Renal pelvis (tissue), 1 donor: ENCODE measurements at regions not wholly inside any gene's neighbourhood (a gene's known extent, or its start where the extent isn't known, plus 50 kb on each side); places are given as distances from the start of the nearest gene placed in this dataset.

Experiments
- DNase-seq: peaks from one replicate; pipeline ENCODE4 v3.0.0-alpha.2; 2013

DNA sequence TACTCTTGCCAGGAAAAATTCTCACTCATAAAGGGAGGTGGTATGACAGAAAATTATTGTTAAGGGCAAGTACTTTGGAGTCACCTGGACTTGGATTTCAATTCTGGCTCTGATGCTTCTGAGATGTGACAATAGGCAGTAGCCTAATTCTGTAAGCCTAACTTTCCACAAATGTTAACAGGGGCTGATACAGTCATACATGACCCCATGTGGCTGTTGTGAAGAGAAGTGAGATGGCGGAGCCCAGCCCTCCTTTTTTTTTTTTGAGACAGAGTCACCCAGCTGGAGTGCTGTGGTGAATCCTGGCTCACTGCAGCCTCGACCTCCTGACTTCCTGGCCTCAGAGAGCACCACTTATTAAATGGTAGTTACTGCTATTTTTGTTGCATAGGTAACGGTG lies 54.4 kb upstream of the IRF2 start:
- DNase-seq: no peak

DNA sequence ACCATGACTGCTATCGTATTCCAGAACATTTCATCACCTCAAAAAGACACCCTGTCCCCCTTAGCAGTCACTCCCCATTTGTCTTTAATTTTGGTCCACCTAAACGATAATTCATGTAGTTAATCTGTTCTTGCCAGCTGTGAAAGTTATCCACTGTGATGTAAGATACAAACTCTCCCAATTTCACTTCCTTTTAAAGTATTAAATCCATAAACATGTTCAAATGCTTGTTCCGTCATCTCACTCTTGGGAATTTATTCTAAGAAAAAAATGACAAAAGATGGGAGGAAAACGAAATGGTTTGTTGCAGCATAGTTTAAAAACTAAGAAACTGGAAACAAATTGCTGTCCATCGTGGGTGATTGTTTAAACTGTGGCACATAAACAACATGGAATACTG lies 53.7 kb upstream of the IRF2 start:
- DNase-seq: no peak

DNA sequence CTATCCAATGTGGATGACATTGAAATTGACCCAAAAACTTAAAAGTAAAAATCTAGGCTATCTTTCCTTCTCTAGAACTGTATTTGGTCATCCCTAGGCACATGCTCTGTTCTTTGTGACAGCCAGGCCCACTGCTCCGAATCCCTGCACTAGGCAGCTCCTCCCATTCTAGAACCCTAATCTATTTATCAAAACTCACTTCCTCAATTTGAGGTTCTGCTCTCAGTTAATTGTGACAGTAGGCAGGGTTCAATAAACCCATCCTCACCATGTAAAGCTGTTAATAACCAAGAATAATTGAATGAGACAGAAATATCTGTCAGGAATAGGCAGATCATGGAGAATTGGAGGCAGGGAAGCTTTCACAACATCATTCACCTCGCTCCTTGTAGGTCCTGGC lies 51.9 kb upstream of the IRF2 start:
- no peak for DNase-seq
